Activated CD4-positive, alpha-beta T cell treated with anti-CD3 and anti-CD28 coated beads, Interleukin-10, Interleukin-2, amounts not matched to agents 100 ng/mL and 50 ng/mL, durations not matched to agents 16 hours and 8 hours (primary cell): ENCODE measurements at regions not wholly inside any gene's neighbourhood (a gene's known extent, or its start where the extent isn't known, plus 50 kb on each side); places are given as distances from the start of the nearest gene placed in this dataset.
"Not testable (repeated sequence)": the region's sequence is repeated elsewhere in the genome, so short reads cannot be mapped to it uniquely, and the experiment has no call there.

Experiments used
- DNase-seq: peaks from one replicate; pipeline ENCODE4 v3.0.0-alpha.2; 2020

- no peak for DNase-seq
Measured at GRCh38 chr2:208608122-208608835, 201.7 kb downstream of the PTH2R start.

DNA sequence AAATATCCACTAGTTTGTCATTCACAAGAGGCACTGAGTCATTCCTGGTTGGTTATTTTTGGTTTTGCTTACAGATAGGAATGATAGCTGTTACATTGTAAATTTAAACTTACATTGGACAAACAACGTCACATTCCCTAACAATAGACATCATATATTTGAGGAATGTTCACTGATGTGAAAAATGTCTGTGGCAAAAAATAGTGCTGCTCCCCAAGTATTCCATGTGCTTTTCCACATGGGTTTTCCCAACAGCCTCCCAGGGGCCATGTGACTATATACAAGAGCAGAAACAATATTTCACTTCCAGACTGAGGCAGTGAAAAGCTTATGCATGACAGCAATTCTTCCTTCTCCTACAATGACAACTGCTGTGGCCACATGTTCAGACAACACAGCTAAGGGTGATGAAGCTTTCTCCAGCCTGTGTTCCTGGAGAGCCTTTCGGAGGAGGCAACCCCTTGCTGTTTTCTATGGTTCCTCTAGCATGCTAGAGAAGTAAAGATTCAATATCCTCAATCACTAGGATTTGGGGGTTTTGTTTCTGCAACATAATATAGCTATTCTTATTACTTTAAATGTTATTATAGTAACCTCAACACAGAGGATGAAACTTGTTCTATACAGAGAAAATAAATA lies 202.7 kb downstream of the PTH2R start:
- DNase-seq: no peak

GRCh38 chr2:208615675-208616074 lies 209.1 kb downstream of the PTH2R start:
- DNase-seq: not testable (repeated sequence)

- no peak for DNase-seq
Measured at GRCh38 chr2:208618220-208618619, 211.6 kb downstream of the PTH2R start.

GRCh38 chr2:208619993-208620392 lies 213.4 kb downstream of the PTH2R start:
- DNase-seq: no peak

GRCh38 chr2:208620487-208620978 lies 213.9 kb downstream of the PTH2R start:
- no peak for DNase-seq

DNA sequence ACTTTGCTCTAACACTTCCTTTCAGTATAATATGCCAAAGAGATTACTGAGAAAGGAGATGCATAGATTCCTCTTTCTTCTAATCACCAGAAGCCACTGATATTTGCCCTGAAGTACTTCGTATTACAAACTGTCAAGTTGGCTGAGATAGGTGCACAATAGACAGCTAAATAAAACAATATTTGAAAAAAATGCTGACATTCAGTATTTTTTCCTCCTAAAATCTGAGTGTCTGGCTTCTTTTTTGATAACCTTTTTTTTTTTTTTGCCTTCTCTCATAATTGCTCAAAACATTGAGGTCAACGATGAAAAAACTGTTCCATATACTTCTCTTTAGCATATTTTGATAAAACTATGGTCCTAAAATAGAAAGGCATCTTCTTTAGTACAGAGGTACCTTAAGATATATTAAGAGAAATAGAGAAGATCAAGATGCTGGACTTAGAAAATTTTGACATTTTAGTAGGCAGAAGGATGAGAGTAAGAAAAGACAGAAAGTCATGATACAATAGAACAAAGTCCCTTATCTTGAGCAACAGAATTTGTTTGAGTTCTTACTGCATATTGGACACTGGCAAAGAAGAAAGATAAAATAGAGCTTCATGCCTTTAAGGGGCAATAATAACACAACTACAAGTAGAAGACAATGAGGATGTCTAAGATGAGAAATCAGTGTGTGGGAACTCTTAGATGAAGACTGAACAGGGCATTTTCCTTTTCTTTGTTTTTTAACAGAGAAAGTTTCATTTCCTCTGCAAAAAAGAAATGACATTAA lies 220.7 kb downstream of the PTH2R start:
- DNase-seq: no peak

- DNase-seq: no peak
Measured at GRCh38 chr2:208627916-208628315, 221.3 kb downstream of the PTH2R start.

GRCh38 chr2:208638059-208638458 lies 231.5 kb downstream of the PTH2R start:
- no peak for DNase-seq

DNA sequence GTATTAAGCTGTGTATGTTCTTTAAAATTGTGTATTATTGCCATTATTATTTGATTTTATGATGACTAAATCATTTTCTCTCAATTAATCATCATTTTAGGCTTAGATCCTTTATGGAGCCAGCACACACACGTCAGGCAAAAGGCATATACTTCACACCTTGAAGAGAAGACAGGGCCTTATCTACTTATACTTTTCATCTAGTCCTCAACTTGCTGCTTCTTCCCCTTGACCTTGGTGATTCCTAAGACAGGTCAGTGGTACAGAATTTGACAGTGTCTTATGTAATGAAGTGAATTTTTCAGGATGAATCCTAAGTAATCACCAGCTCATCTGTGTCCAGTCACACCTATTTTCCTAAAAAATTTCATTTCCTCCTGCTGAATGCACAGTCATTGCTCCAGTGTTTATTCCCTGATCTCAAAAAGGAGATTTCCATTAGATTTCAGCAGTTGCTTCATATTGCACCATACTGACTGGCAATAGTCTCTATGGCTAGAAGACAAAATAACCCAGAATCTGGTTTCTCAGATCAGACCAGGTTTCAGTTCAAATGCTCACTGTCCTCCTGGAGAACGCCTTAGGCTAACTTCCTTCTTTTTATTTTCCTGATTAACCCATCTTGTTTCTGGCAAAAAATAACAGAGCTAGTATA lies 235.7 kb downstream of the PTH2R start:
- DNase-seq: no peak

DNA sequence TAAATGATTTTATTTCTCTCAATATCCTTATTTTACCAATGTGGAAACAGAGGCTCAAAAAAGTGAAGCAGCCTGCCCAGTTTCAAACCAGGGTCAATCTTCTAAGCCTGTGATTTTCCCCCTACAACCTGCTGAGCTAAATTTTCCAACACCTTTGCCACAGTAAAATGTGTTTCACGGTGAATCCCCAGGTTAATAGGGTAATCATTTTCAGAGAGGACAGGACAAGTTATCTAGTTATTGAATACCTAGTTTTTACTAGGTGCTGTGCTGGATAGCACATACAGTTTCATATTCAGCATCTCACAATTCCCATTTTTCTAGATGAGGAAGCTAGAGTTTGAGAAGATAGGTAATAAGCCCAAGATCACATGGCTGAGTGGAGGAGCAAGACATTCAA lies 236.6 kb downstream of the PTH2R start:
- no peak for DNase-seq

GRCh38 chr2:208645226-208645625 lies 238.6 kb downstream of the PTH2R start:
- no peak for DNase-seq

GRCh38 chr2:208648368-208648767 lies 241.8 kb downstream of the PTH2R start:
- no peak for DNase-seq

DNA sequence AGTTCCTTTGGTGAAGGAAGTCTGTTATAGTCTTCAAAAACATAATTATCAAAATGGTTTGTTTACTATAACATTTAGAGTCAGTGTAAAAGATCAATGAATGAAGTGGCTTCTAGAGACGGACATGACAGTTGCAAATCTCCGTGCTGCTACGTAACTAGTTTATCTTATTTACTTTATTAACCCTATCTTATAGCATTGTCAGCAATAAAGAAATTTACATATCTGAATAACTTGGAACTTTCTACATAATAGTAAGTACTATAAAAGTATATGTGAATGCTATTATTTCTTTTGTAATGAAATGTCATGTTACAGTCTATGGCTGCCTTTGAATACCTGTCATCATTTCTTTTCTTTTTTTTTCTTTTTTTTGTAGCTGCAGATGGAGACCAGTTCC lies 246.8 kb downstream of the PTH2R start:
- no peak for DNase-seq

DNA sequence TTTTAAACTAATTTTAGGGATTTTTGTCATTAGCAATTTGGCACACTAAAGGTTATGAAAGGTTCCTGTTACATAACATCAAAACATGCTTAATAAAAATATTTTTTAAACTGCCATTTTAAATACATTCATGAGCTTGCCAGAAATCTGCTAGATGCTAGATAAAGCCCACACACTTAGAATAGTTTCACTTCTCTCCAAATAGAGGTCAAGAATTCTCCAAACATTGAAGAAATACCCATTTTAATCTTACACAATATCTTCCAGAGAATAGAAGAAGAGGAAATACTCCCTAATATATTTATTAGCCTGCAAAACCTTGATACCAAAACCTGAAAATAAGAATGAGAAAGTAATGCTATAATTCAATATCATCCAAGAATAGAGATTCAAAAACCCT lies 247.5 kb downstream of the PTH2R start:
- DNase-seq: no peak

DNA sequence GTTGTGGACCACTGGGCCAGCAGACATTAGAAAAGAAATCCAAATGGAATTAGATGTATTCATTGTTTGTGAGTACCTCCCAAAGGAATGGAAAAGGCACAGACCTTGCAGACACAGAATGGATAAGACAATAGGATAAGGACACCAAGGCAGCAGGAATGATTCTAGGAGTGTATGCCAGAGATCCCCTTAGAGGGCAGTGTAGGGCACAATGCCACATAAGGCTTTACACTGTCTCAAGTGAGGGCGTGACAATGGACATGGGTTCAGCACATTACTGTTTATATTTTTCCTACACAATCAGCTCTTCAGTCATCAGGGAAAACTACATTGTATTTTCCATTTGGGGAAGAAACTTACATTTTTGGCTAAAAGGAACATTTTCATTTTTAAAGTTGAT lies 250.9 kb downstream of the PTH2R start:
- DNase-seq: no peak

DNA sequence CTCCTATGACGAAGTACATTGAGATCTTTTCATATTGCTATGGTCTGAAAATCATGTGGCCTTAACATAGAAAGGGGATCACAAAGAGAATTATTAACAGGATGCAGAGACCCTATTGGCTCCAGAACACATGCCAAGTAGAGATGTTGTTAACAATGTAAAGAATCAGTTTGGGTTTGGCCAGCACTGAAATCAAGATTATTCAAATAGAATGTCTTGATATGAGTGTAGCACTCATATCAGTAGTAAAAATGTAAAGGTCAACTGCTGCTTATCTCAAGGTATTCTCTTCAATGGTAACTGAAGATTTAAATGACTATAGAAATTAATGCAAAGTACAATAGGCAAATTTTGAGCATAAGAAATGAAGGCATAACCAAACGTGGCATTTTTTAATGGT lies 262.8 kb downstream of the PTH2R start:
- DNase-seq: no peak

DNA sequence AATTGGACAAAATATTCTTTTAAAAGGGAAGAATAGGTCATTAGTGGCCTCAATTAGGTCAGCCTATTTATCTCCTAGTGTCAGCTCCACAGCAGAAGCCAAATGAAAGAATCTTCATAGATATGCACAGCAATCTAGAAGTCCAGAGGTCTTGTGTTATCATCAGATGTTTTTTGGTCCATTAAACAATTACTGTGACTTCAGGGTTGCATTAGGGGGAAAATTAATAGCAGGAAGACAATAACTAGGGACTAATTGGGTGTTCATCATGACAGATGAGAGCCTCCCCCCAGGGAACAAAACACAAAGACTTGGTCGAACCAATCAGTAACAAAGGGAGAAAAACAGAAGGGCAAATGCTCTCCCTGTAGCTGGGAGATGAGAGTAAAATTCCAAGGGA lies 264.7 kb downstream of the PTH2R start:
- no peak for DNase-seq

DNA sequence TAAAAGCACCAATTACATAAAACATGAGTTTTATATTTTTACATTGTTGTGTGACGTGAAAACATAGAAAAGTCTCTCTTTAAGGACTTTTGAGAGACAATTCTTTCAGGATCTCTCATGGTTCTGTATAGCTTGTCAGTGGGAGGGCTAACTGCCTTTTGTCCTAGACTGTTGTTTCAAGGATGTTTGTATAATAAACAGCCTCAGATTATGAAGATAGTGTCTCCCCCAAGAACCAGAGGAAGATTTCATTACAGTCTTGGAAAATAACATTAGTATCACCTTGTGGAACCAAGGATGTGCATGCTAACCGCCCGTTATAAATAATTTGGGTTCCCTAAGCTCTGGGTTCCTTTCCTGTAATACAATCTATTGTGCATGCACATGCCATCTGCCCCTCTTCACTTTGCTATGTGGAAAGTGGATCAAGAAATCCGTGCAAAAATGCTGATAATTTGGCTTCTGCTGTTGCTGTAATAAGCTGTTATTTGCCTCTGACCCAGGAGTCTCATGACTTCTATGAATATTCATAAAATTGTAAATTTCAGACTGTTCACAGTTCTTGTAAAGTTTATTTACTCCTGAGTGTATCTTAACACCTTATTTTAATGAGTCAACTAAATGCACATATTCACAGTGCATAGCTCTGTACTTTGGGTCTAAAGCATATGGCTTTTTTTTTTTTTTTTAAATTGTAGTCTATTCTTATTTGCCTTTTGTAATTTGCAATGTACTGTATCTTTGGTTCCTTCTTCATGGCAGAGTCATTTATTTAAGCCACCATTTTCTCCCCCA lies 265.5 kb downstream of the PTH2R start:
- no peak for DNase-seq

DNA sequence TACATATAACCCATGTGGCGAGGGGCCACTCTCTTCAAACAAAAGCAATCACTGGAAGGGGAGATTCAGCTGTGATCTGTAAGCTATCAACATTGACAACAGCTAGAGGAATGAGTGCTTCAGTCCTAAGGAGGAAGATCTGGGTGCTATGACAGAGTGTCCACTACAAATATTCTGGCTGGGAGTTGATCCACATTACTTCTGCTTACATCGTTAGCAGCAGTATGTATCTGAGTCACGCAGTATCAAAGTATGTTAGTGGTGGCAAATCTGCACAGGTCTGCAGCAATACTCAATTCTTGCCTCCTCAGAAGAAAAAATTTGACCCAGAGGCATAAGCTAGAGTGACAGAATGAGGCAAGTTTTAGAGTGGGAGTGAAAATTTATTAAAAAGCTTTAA lies 267.0 kb downstream of the PTH2R start:
- DNase-seq: no peak

GRCh38 chr2:208674919-208675318 lies 268.3 kb downstream of the PTH2R start:
- DNase-seq: no peak

DNA sequence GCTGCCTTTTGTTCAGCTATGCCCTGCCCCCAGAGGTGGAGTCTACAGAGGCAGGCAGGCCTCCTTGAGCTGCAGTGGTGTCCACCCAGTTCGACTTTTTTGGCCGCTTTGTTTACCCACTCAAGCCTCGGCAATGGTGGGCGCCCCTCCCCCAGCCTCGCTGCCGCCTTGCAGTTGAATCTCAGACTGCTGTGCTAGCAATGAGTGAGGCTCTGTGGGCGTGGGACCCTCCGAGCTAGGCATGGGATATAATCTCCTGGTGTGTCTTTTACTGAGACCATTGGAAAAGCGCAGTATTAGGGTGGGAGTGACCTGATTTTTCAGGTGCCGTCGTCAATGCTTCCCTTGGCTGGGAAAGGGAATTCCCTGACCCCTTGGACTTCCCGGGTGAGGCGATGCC lies 279.3 kb downstream of the PTH2R start:
- not testable (repeated sequence) for DNase-seq

DNA sequence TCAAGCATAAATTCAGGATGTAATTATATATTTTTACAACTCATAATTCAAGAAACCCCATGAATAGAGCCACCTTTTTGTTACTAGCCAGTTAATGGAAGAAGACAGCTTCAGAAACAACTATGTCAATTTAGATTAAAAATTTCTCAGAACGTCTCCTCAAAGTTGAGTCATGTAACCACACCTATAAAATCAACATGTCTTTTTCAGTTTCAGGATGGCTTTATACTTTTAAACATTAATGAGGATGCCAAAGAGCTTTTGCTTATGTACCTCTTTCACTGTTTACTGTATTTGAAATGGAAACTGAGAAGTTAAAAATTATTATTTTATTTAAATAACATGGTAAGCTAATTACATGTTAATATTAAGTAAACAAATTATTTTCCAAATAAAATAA lies 280.1 kb downstream of the PTH2R start:
- DNase-seq: no peak
